OCI-LY3 (cell line): ENCODE measurements at regions not wholly inside any gene's neighbourhood (a gene's known extent, or its start where the extent isn't known, plus 50 kb on each side); places are given as distances from the start of the nearest gene placed in this dataset.

Experiments
- H2AFZ ChIP-seq: fragments of 200-600, 300-600 bp; shearing (Covaris generic); 2 replicates; pipeline ENCODE4 v1.6.0; 2014; ENCODE audit warnings: antibody characterized with exemption, low read depth, low read length
- H3K27ac ChIP-seq: fragments of 200-600, 300-600 bp; sonication (generic); 2 replicates; pipeline ENCODE4 v1.5.1; 2014; ENCODE audit warnings: mild to moderate bottlenecking, low read length, moderate library complexity, mixed read lengths
- H3K27me3 ChIP-seq: fragments of 200-600, 300-600 bp; sonication (generic); 2 replicates; pipeline ENCODE4 v1.6.1; 2014; ENCODE audit warnings: low read depth, low read length, mixed read lengths
- H3K36me3 ChIP-seq: fragments of 200-600, 300-600 bp; sonication (generic); replicated peaks from 2 replicates; pipeline ENCODE3; 2014; ENCODE audit warnings: low read depth, low read length, mixed read lengths
- H3K4me1 ChIP-seq: fragments of 300-600, 200-600 bp; sonication (generic); 2 replicates; pipeline ENCODE4 v1.6.1; 2014; ENCODE audit warnings: low read length, mixed read lengths
- H3K4me2 ChIP-seq: fragments of 200-600, 300-600 bp; sonication (generic); 2 replicates; pipeline ENCODE4 v1.6.1; 2014; ENCODE audit warnings: low read length, mixed read lengths
- H3K4me3 ChIP-seq: fragments of 300-600, 200-600 bp; sonication (generic); 2 replicates; pipeline ENCODE4 v1.5.1; 2014; ENCODE audit warnings: antibody characterized with exemption, mild to moderate bottlenecking, low read length, moderate library complexity
- H3K79me2 ChIP-seq: fragments of 300-600, 200-600 bp; shearing (Covaris generic); 2 replicates; pipeline ENCODE4 v1.6.1; 2014; ENCODE audit warnings: mild to moderate bottlenecking, low read length, mixed read lengths
- H3K9ac ChIP-seq: fragments of 300-600, 200-600 bp; shearing (Covaris generic); 2 replicates; pipeline ENCODE4 v1.6.0; 2014; ENCODE audit warnings: mild to moderate bottlenecking, low read length, moderate library complexity
- H3K9me3 ChIP-seq: fragments of 200-600, 300-600 bp; shearing (Covaris generic); 2 replicates; pipeline ENCODE4 v1.6.1; 2014; ENCODE audit warnings: low read length, mixed read lengths; ENCODE audit not compliant: insufficient read depth
- H4K20me1 ChIP-seq: fragments of 200-600, 300-600 bp; sonication (generic); 2 replicates; pipeline ENCODE4 v1.6.1; 2016; ENCODE audit warnings: low read length, mixed read lengths; ENCODE audit not compliant: insufficient read depth
- EZH2phosphoT487 ChIP-seq: fragments of 200-600 bp; shearing (Covaris generic); IDR thresholded peaks from 2 replicates; pipeline ENCODE4 v1.6.1; 2018; ENCODE audit warnings: antibody characterized with exemption, mixed run types, low read depth
- TF ChIP-seq, protein P1 (sequence below): fragments of 200-600, 300-600 bp; sonication (generic); IDR thresholded peaks from 2 replicates; pipeline ENCODE4 v1.5.1; 2014; ENCODE audit warnings: antibody characterized with exemption, low read length, low read depth

DNA sequence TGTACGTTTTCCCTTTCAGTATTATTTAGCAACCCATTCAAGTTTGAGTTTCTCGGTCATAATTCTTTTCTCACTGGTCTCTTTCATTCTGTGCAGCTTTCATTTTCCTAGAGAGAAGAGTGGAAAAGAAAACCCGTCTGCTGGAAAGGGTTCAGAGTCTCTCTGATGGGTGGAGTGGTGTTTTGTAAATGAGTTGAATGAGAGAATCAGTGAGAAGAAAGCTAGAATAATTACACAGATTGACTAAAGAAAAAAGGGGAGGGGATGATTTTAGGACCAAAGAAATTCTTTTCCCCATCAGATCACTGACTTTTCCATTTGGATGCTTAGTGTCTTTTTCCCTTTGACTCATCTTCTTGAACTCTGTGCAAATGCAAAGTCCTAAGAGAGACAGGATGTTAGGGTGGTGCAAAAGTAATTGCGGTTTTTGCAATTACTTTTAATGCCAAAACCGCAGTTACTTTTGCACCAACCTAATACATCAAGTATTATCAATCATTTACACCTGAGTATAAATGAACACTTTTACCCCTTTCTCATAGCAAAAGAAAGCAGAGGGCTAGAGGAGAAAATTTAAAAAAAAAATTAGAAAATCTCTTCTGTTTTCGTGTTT, 242.1 kb upstream of the SP4 start:
- H3K9ac ChIP-seq, result no peak overlapping the region
- H3K27me3 ChIP-seq, result no peaks in the 10 kb centered on the region
- H3K79me2 ChIP-seq, result no peaks in the 10 kb centered on the region
- no peak for TF ChIP-seq EZH2phosphoT487
- TF ChIP-seq, protein P1, sequence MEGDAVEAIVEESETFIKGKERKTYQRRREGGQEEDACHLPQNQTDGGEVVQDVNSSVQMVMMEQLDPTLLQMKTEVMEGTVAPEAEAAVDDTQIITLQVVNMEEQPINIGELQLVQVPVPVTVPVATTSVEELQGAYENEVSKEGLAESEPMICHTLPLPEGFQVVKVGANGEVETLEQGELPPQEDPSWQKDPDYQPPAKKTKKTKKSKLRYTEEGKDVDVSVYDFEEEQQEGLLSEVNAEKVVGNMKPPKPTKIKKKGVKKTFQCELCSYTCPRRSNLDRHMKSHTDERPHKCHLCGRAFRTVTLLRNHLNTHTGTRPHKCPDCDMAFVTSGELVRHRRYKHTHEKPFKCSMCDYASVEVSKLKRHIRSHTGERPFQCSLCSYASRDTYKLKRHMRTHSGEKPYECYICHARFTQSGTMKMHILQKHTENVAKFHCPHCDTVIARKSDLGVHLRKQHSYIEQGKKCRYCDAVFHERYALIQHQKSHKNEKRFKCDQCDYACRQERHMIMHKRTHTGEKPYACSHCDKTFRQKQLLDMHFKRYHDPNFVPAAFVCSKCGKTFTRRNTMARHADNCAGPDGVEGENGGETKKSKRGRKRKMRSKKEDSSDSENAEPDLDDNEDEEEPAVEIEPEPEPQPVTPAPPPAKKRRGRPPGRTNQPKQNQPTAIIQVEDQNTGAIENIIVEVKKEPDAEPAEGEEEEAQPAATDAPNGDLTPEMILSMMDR, result no peak
- H2AFZ ChIP-seq, result no peak overlapping the region
- no peaks in the 10 kb centered on the region for H3K9me3 ChIP-seq
- H3K4me1 ChIP-seq, result no peaks in the 10 kb centered on the region
- H3K27ac ChIP-seq, result no peak overlapping the region
- no peak overlapping the region for H3K4me2 ChIP-seq
- no peaks in the 10 kb centered on the region for H4K20me1 ChIP-seq
- no peaks in the 10 kb centered on the region for H3K36me3 ChIP-seq
- no peak overlapping the region for H3K4me3 ChIP-seq

DNA sequence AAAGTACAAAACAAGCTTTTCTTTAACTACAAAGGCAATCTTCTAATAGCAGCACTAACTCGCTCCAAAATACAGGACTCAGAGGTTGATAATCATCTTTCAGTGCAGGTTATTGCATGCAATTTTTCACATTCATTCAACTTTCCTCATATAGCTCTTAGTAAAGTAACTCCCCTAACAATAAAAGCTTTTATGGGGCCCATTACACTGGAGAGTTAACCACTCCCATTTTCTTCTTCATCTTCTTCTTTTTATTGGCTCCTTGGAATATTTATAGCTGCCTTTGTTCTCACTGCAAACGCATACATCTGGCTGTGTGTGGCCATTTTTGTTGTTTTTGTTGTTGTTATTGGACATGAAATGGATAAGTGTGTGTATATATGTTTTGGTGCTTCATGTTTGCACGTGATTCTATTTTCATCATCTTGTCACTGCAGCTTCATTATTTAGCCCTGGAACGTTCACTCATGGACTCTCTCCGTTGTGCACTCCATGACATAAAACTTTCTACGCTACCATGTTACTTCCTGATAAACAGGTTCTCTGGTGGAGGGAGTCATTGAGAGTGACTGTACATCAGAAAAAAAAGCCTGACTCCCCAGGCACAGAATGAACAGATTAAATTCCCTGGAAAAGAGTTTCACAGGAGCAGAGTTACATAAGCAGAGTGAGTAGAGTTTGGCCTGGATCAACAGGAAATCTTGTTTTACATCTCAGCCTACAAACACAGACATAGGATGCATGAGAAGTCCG, 236.4 kb upstream of the SP4 start:
- Histone ChIP-seq H3K27me3 (no peaks in the 10 kb centered on the region), H3K4me2 (no peak overlapping the region), H3K79me2 (no peaks in the 10 kb centered on the region), H3K4me3 (no peak overlapping the region), H3K9me3 (no peaks in the 10 kb centered on the region), H3K36me3 (no peaks in the 10 kb centered on the region), H2AFZ (no peak overlapping the region), H3K9ac (no peak overlapping the region), H3K4me1 (no peaks in the 10 kb centered on the region), H4K20me1 (no peaks in the 10 kb centered on the region), H3K27ac (no peak overlapping the region)
- no peak for TF ChIP-seq EZH2phosphoT487
- TF ChIP-seq, protein P1, result no peak

DNA sequence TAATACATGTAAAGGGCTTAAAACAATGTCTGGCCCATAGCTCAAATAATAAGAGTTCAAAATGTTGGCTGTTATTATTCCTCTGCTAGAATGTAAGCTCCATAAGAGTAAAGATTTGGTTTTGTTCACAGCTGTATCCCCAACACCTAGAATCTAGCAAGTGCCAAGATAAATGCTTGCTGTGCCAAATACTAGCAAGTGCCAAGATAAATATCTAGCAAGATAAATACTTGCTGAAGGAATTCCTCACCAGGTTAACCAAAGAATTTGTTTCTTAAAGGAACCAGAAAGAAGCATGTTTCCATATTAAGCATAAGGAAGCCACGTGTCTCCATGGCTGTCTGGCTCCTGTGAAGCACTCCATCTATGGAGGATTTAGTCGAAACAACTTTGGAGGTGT, 235.2 kb upstream of the SP4 start:
- H3K4me3 ChIP-seq, result no peak overlapping the region
- no peaks in the 10 kb centered on the region for H3K36me3 ChIP-seq
- H3K27me3 ChIP-seq, result no peaks in the 10 kb centered on the region
- H4K20me1 ChIP-seq, result no peaks in the 10 kb centered on the region
- H3K4me1 ChIP-seq, result no peaks in the 10 kb centered on the region
- no peak overlapping the region for H3K4me2 ChIP-seq
- no peaks in the 10 kb centered on the region for H3K79me2 ChIP-seq
- TF ChIP-seq, protein P1, result no peak
- TF ChIP-seq EZH2phosphoT487, result no peak
- H3K27ac ChIP-seq, result no peak overlapping the region
- H3K9ac ChIP-seq, result no peak overlapping the region
- no peak overlapping the region for H2AFZ ChIP-seq
- no peaks in the 10 kb centered on the region for H3K9me3 ChIP-seq

DNA sequence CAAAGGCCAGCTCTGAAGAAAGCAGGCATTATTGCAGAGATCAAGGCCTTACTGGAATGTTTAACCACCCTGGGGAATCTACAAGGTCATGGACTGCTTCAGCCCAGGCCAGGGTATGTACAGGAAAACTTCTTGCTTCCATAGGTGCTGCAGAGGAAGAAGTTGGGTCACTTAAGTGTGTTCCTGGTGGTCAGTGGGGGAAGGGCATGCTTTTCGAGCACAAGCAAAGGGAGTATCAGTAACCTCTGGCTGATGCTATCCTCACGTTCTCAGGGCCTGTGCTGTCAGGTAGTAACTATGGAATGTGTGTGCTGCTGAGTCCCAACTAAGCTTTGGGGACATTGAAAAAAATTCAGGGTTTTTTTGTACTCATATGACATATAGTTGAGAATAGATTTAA, 234.0 kb upstream of the SP4 start:
- TF ChIP-seq EZH2phosphoT487, result no peak
- TF ChIP-seq, protein P1, result no peak
- Histone ChIP-seq H2AFZ (no peak overlapping the region), H4K20me1 (no peaks in the 10 kb centered on the region), H3K4me2 (no peak overlapping the region), H3K36me3 (no peaks in the 10 kb centered on the region), H3K9ac (no peak overlapping the region), H3K4me1 (no peaks in the 10 kb centered on the region), H3K27me3 (no peaks in the 10 kb centered on the region), H3K9me3 (no peaks in the 10 kb centered on the region), H3K79me2 (no peaks in the 10 kb centered on the region), H3K27ac (no peak overlapping the region), H3K4me3 (no peak overlapping the region)
